HK-2 (cell line): ENCODE measurements at regions not wholly inside any gene's neighbourhood (a gene's known extent, or its start where the extent isn't known, plus 50 kb on each side); places are given as distances from the start of the nearest gene placed in this dataset.
A peak's percentile ranks its signal among the peaks of the same experiment; 100 is the strongest.
"Not testable (repeated sequence)": the region's sequence is repeated elsewhere in the genome, so short reads cannot be mapped to it uniquely, and the experiment has no call there.

Source experiments
- DNase-seq: peaks from one replicate; pipeline ENCODE4 v3.0.0-alpha.2; 2018; ENCODE audit not compliant: unreplicated experiment

DNA sequence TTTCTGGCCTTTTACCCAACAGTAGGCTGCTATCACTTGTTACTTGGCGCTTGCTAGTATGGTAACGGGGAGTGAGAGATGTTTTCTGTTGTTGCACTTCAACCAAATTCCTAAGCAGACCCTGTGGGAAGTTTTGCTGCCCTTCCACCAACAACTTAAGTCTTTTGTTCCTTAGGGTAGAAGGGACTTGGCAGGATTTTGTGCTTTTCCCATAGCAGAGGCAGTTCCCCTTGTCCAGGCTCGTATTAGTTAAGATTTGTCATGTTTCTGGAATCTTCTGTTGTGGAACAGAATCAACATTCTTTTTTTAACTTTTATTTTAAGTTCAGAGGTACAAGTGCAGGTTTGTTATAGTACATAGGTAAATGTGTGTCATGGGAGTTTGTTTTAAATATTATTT is 73.2 kb upstream of the SGIP1 start:
- no peak for DNase-seq

GRCh38 chr1:66462313-66462712 is 71.6 kb upstream of the SGIP1 start:
- DNase-seq: no peak

- no peak for DNase-seq
Observed at GRCh38 chr1:66464351-66464750, 69.6 kb upstream of the SGIP1 start.

- DNase-seq: peak; percentile 36
Observed at GRCh38 chr1:66464802-66465201, 69.2 kb upstream of the SGIP1 start.

DNA sequence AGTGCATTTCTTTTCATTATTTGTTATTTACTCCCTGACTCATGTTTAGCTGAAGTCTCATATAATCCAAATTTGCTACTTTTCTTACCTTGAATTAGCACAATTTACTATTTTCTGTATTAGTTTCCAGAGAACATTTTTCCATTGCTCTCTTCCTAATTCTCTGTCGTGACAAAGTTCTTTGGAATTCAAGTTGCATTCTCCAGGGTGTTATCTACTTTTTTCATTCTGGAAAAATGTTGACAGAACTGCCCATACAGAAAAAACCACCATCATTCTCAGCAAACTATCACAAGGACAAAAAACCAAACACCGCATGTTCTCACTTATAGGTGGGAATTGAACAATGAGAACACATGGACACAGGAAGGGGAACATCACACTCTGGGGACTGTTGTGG is 67.3 kb upstream of the SGIP1 start:
- not testable (repeated sequence) for DNase-seq

DNA sequence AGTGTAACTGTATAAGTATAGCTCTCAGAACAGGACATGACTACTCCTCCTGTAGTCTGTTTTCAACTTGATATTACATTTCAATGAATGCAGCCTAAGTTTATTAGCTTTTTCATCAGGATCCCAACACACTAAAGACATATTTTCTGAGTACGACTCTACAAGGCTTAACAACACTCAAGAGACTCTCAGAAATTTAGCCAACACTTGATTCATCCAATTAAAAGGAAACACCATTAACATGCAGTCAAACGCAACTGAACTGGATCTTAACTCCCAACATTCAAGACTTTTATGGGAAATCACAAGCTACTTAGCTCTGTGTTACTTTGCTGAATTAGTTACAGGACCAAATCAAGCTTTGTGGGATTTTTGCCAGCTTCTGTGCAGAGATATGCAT is 65.2 kb upstream of the SGIP1 start:
- no peak for DNase-seq

DNA sequence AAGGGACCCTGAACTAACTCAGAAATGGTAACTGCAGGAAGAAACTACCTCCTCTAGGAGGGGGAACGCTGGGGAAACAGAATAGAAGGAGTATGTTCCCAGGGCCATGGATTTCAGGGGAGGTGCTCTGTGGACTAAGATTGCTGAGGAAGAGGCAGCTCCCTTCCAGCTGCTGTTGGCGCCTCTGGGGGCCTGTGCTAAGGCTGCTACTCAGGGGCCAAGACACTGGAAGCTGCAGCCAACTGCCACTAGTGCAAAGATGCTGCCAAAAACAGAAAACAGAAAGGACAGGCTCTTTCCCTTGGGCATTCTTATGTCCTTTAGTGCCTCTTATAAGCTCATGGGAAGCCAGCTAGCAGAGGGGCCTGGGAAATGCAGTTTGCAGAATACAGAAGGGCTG is 58.0 kb upstream of the SGIP1 start:
- no peak for DNase-seq

DNA sequence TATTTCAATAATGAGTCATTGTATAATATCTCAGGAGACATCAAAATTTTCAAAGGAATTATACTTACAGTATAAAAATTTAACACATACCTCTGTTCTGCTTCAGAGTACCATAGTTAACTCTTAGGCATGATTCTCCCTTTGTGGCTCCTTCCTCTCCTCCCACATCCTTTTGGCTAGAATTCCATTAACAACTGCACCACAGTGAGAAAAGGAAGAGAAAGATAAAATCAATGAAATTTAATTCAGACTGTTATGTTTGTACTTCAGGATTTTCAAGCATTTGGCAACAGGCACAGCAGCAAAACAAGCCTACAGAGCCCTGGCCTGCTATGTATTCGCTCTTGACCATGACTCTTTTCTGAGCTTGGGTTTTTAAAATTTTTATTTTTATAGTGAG is 57.2 kb upstream of the SGIP1 start:
- DNase-seq: no peak

DNA sequence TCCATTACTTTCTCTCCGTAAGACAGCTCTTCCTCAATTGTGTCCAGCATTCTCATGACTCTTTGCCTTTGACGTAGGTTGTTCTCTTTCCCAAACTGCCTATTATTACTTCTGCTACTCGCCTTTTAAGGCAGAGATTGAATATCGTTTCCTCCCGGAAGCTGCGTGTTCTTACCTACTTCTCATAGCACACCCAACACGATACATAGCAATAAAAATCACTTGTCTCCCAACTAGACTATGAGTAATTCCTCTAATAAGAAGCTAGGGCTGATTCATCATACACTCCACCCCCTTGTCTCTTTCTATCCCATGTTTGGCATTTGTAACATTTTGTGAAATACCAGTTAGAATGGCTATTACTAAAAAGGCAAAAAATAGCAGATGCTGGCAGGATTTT is 55.8 kb upstream of the SGIP1 start:
- no peak for DNase-seq

DNA sequence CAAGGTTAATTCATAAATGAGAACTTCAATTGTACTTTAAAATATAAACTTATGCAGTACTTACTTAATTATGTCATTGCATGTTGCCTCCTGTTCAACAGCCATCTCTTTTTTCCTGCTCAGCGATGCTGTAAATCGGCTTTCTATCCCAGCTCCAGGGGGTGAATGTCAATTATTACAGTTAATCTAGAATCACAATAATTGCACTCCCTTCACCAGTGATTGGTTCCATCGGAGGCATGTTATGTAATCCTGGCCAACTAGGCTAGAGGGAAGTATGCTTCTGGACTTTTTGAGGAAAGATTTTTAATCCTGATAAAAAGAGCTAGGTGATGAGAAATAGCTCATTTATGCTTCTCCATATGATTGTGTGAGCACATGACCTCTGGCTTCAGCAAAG is 53.8 kb upstream of the SGIP1 start:
- DNase-seq: no peak

GRCh38 chr1:66481215-66481614 is 52.7 kb upstream of the SGIP1 start:
- not testable (repeated sequence) for DNase-seq
